Epithelial cell of proximal tubule (primary cell): ENCODE measurements at regions not wholly inside any gene's neighbourhood (a gene's known extent, or its start where the extent isn't known, plus 50 kb on each side); places are given as distances from the start of the nearest gene placed in this dataset.

Experiments
- DNase-seq: peaks from one replicate; pipeline ENCODE4 v3.0.0-alpha.2; 2011; ENCODE audit warnings: low read depth
- H3K4me3 ChIP-seq: 2 replicates; pipeline ENCODE4 v1.5.1; 2011; ENCODE audit warnings: low read depth, mild to moderate bottlenecking, low read length
- CTCF ChIP-seq: conservative IDR thresholded peaks from 2 replicates; pipeline ENCODE4 v1.5.1; 2012; ENCODE audit warnings: low read depth, mild to moderate bottlenecking, low read length

DNA sequence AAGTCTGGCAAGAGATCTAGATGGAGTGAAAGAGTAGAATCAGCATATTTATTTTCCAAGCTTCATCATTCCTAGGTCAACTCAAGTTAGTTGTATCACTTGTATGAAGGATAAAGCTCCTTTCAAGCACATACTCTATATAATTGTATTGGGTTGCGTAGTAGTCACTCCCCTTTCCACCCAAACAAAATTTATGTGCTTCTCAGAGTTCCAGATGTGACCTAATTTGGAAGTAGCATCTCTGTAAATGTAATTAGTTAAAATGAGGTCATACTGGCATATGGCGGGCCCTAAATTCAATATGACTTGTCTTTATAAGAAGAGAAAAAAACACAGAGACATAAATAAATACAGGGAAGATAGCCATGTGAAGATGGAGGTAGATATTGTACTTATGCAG, 226.8 kb upstream of the CHORDC1 start:
- no peak for TF ChIP-seq CTCF
- no peak for DNase-seq
- H3K4me3 ChIP-seq = no peak overlapping the region

DNA sequence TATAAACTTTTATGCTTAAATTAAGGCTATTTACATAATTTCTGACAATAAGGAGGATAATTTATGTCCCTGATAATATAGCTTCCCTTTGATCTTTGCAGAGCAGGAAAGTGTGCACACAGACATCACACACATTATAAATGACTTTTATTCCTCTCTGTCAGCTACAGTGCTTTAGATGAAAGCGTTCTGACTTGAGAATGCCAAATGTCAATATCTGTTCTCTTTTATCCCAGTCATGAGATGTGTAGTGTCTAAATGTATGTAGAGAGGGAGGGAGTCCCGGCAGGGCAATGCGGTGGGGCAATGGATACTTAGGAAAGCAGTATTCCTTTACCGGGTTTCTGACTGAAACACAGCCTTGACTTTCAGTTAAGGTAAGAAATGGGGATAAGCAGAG, 225.4 kb upstream of the CHORDC1 start:
- TF ChIP-seq CTCF = no peak
- no peak overlapping the region for H3K4me3 ChIP-seq
- DNase-seq = no peak

DNA sequence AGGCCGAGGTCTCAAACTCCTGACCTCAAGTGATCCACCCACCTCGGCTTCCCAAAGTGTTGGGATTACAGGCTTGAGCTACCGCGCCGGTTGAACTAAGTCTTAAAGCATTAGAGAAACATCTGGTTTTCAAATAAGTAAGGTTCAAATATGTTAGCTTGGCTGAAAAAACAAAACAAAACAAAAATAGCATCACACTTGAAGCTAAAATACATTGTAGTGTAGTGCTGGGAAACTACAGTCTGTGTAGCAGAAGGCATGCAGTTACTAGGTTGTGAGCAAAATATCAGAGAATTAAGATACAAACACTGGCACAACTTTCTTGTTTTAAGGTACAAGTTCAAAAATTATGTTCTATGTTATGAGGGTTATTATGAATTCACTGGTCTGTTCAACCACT, 224.8 kb upstream of the CHORDC1 start:
- no peak for DNase-seq
- TF ChIP-seq CTCF = no peak
- no peak overlapping the region for H3K4me3 ChIP-seq

DNA sequence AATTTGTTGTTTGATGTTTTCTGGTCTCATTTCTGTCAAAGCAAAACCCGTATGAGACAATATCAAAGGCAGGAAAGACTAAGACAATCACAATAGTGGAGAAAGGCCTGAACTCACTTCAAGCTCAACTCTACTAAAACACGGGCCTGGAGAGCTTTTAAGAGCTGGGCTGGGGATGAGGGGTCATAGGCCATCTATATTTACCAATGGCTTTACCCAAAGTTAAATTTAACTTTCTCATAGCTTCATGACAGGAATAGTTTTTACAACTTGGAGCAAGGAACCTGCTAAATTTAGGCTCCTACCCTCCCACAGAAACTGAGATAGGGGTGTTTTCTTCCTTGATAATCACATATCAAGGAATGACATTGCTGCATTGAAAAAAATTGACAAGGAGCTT, 223.4 kb upstream of the CHORDC1 start:
- no peak for DNase-seq
- no peak for TF ChIP-seq CTCF
- H3K4me3 ChIP-seq = no peak overlapping the region

- TF ChIP-seq CTCF = no peak
- no peak overlapping the region for H3K4me3 ChIP-seq
- no peak for DNase-seq
These were observed 215.2 kb upstream of the CHORDC1 start for GRCh38 chr11:90438069-90438468.

GRCh38 chr11:90434858-90435257, 212.0 kb upstream of the CHORDC1 start:
- peak; percentile 22 for DNase-seq

DNA sequence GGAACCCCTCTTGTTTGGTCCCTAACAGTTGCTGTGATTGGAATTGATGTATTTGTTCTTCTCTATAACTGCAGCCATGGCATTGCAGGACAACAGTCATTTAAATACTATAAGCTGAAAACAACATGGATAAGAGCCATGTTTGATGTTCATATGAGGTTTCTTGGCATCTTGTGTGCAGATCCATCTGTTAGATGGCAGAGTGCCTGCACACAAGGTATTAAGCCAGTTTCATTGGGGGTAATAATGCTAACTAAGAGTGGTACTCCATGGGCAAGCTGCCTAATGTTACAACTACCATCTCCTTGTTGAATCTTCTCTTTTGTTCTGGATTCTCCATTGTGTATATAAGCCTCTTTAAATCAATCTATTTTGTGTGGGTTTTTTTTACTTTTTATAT, 206.0 kb upstream of the CHORDC1 start:
- H3K4me3 ChIP-seq = no peak overlapping the region
- DNase-seq = no peak
- no peak for TF ChIP-seq CTCF

More at GRCh38 chr11:90434858-90435257, 212.0 kb upstream of the CHORDC1 start:
- H3K4me3 ChIP-seq = no peak overlapping the region
- peak; percentile 68 for TF ChIP-seq CTCF
